A549 (cell line): ENCODE measurements at regions not wholly inside any gene's neighbourhood (a gene's known extent, or its start where the extent isn't known, plus 50 kb on each side); places are given as distances from the start of the nearest gene placed in this dataset.

Experiments used
- ATAC-seq, 2 experiments: fragments of 200-7000 bp in 1 of 2; fragments of >200 bp in 1 of 2; cut with Nextera tagmentation in 1 of 2; cut with Tn5 transposase in 1 of 2; 3 replicates each; pipeline versions ENCODE4 v1.8.0 to v1.9.1; 2018 to 2020; ENCODE audit warnings: mild to moderate bottlenecking in 1 of 2, moderate library complexity in 1 of 2
- CTCF ChIA-PET: fragments of 300-600 bp; sonication (Branson Sonifier 250); formaldehyde crosslinking; extraction: SDS; loops from one replicate; lab custom pipeline; 2021; ENCODE audit warnings: antibody characterized with exemption, inconsistent platforms; lab: Yijun Ruan, JAX
- POLR2A ChIA-PET: fragments of 350-600 bp; formaldehyde crosslinking; extraction: SDS; loops from one replicate; lab custom pipeline; 2021; ENCODE audit warnings: antibody characterized with exemption, inconsistent platforms; lab: Yijun Ruan, JAX
- DNase-seq, 2 experiments: peaks; one replicate each; pipeline versions ENCODE4 v3.0.0 to v3.0.0-alpha.2; 2011 to 2016; ENCODE audit warnings: low read depth in 1 of 2, low spot score in 1 of 2
- FAIRE-seq: peaks from 2 replicates; lab custom pipeline; 2011; peaks lifted over from hg19 to GRCh38; lab: Jason Lieb, UNC
- H3K27ac ChIP-seq, 2 experiments: fragments of >200 bp; sonication (Bioruptor Twin); formaldehyde crosslinking; 3 replicates each; pipeline ENCODE4 v1.5.1; 2016 to 2017
- H3K4me1 ChIP-seq: fragments of >200 bp; sonication (Bioruptor Twin); formaldehyde crosslinking; 3 replicates; pipeline ENCODE4 v1.6.1; 2016
- H3K4me2 ChIP-seq: fragments of >200 bp; sonication (Bioruptor Twin); formaldehyde crosslinking; 3 replicates; pipeline ENCODE4 v1.6.1; 2016
- H3K4me3 ChIP-seq: fragments of >200 bp; sonication (Bioruptor Twin); formaldehyde crosslinking; 3 replicates; pipeline ENCODE4 v1.5.1; 2016
- H3K9me3 ChIP-seq: fragments of >200 bp; sonication (Bioruptor Twin); formaldehyde crosslinking; 3 replicates; pipeline ENCODE4 v1.6.1; 2016
- CBX8 ChIP-seq: fragments of 200-600 bp; sonication (generic); IDR thresholded peaks from 2 replicates; pipeline ENCODE4 v1.6.1; 2016
- CHD4 ChIP-seq: fragments of 200-600 bp; sonication (generic); IDR thresholded peaks from 2 replicates; pipeline ENCODE4 v1.6.1; 2016; ENCODE audit warnings: antibody characterized with exemption, mild to moderate bottlenecking, borderline replicate concordance
- ESRRA ChIP-seq: fragments of 150-350 bp; IDR thresholded peaks from 2 replicates; pipeline ENCODE4 v1.6.1; 2014; ENCODE audit warnings: mild to moderate bottlenecking, low read length, borderline replicate concordance
- HDAC2 ChIP-seq: fragments of 200-600 bp; sonication (generic); IDR thresholded peaks from 2 replicates; pipeline ENCODE4 v1.6.1; 2016
- HEYL ChIP-seq: fragments of 250-450 bp; sonication (Bioruptor Pico); IDR thresholded peaks from 2 replicates; pipeline ENCODE4 v1.8.0; 2021; ENCODE audit warnings: mild to moderate bottlenecking, moderate library complexity
- JUNB ChIP-seq: fragments of >200 bp; sonication (Bioruptor Twin); formaldehyde crosslinking; IDR thresholded peaks from 2 replicates; pipeline ENCODE4 v1.6.1; 2016
- KDM1A ChIP-seq: fragments of 200-600 bp; sonication (generic); IDR thresholded peaks from 2 replicates; pipeline ENCODE4 v1.6.1; 2016; ENCODE audit warnings: low read depth, mild to moderate bottlenecking
- MAFK ChIP-seq: fragments of 450-650 bp; IDR thresholded peaks from 2 replicates; pipeline ENCODE4 v1.6.1; 2014; ENCODE audit not compliant: partially characterized antibody
- MAX ChIP-seq: IDR thresholded peaks from 2 replicates; pipeline ENCODE4 v1.6.1; 2012
- NR3C1 ChIP-seq: fragments of >200 bp; sonication (Bioruptor Twin); formaldehyde crosslinking; IDR thresholded peaks from 3 replicates; pipeline ENCODE4 v1.6.1; 2017
- PHF8 ChIP-seq: fragments of 200-600 bp; sonication (generic); IDR thresholded peaks from 2 replicates; pipeline ENCODE4 v1.6.1; 2016; ENCODE audit warnings: low read depth, mild to moderate bottlenecking, antibody characterized with exemption, moderate library complexity, borderline replicate concordance
- POLR2A ChIP-seq: IDR thresholded peaks from 2 replicates; pipeline ENCODE4 v1.6.1; 2012; ENCODE audit warnings: mild to moderate bottlenecking, low read length
- POLR2AphosphoS2 ChIP-seq: conservative IDR thresholded peaks from 2 replicates; pipeline ENCODE4 v1.6.1; 2012; ENCODE audit warnings: low read length, improper control_type of control experiment, inconsistent platforms
- RAD21 ChIP-seq, 2 experiments: fragments of >200 bp in 1 of 2; sonication (Bioruptor Twin) in 1 of 2; formaldehyde crosslinking in 1 of 2; IDR thresholded peaks in 1 of 2; conservative IDR thresholded peaks in 1 of 2; 2 replicates in 1 of 2; 3 replicates in 1 of 2; pipeline ENCODE4 v1.6.1; 2012 to 2018; ENCODE audit warnings: inconsistent platforms in 1 of 2
- RCOR1 ChIP-seq: fragments of 150-350 bp; IDR thresholded peaks from 2 replicates; pipeline ENCODE4 v1.6.1; 2014; ENCODE audit warnings: antibody characterized with exemption, low read length, low read depth
- SREBF2 ChIP-seq: fragments of 450-650 bp; IDR thresholded peaks from 2 replicates; pipeline ENCODE4 v1.6.1; 2014; ENCODE audit warnings: mild to moderate bottlenecking, moderate library complexity
- TP53 ChIP-seq: fragments of 250-450 bp; sonication (Bioruptor Pico); IDR thresholded peaks from 2 replicates; pipeline ENCODE4 v1.5.0; 2021; ENCODE audit warnings: mild to moderate bottlenecking, moderate library complexity
- ZC3H11A ChIP-seq: fragments of 450-650 bp; IDR thresholded peaks from 2 replicates; pipeline ENCODE4 v1.6.1; 2014; ENCODE audit warnings: antibody characterized with exemption, mild to moderate bottlenecking
- ZFP36 ChIP-seq: fragments of 450-650 bp; IDR thresholded peaks from 2 replicates; pipeline ENCODE4 v1.6.1; 2014; ENCODE audit warnings: borderline replicate concordance; ENCODE audit not compliant: partially characterized antibody
- ZNF302 ChIP-seq: fragments of 250-450 bp; sonication (Bioruptor Pico); IDR thresholded peaks from 2 replicates; pipeline ENCODE4 v1.9.0; 2021; ENCODE audit warnings: inconsistent platforms, mild to moderate bottlenecking, moderate library complexity
- WGBS: methylation state at CpG from one replicate; pipeline ENCODE4 v1.1.6; 2017; ENCODE audit errors: missing lambda C conversion rate; 5-methylcytosine and 5-hydroxymethylcytosine counted together
- TF ChIP-seq, protein P1 (sequence below): fragments of >200 bp; sonication (Bioruptor Twin); formaldehyde crosslinking; IDR thresholded peaks from 3 replicates; pipeline ENCODE4 v1.6.1; 2016
- TF ChIP-seq, protein P2 (sequence below): fragments of 250-450 bp; sonication (Bioruptor Pico); IDR thresholded peaks from 2 replicates; pipeline ENCODE4 v1.5.0; 2021; ENCODE audit warnings: mild to moderate bottlenecking, moderate library complexity, borderline replicate concordance
- TF ChIP-seq, protein P3 (sequence below): fragments of 250-450 bp; sonication (Bioruptor Pico); IDR thresholded peaks from 2 replicates; pipeline ENCODE4 v1.5.0; 2020; ENCODE audit warnings: low read depth, mild to moderate bottlenecking, moderate library complexity

GRCh38 chr10:71080381-71081228 lies 131.8 kb upstream of the UNC5B start:
- POLR2A ChIA-PET = no interaction called here
- H3K4me2 ChIP-seq = no peak overlapping the region
- 48% methylated on average over 6 of the region's 7 CpGs for WGBS
- DNase-seq = no peak
- H3K4me1 ChIP-seq = no peaks in the 10 kb centered on the region
- no peaks in the 10 kb centered on the region for H3K9me3 ChIP-seq
- TF ChIP-seq JUNB (no peak), SREBF2 (no peak), NR3C1 (no peak), TP53 (CRISPR knock-in tag) (no peak), POLR2A (no peak), ESRRA (no peak), ZC3H11A (no peak), HDAC2 (no peak), CHD4 (no peak), POLR2AphosphoS2 (no peak), PHF8 (no peak), ZFP36 (no peak), HEYL (CRISPR knock-in tag) (no peak), CBX8 (no peak)
- TF ChIP-seq, protein P1, sequence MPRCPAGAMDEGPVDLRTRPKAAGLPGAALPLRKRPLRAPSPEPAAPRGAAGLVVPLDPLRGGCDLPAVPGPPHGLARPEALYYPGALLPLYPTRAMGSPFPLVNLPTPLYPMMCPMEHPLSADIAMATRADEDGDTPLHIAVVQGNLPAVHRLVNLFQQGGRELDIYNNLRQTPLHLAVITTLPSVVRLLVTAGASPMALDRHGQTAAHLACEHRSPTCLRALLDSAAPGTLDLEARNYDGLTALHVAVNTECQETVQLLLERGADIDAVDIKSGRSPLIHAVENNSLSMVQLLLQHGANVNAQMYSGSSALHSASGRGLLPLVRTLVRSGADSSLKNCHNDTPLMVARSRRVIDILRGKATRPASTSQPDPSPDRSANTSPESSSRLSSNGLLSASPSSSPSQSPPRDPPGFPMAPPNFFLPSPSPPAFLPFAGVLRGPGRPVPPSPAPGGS = no peak
- ATAC-seq = no peak
- CTCF ChIA-PET = interaction anchor here (0.6 kb wide), 1 partner anchor 404 kb away, joined by 3 read pairs; no protein-coding TSS in a partner anchor
- no peak for FAIRE-seq
- no peak overlapping the region for H3K4me3 ChIP-seq
- no peak overlapping the region for H3K27ac ChIP-seq

- no peak for DNase-seq
- TF ChIP-seq MAX (no peak), ZNF302 (no peak), RAD21 (conservative IDR thresholded peaks at IDR 0.05 in 1 of 2, IDR thresholded peaks at IDR 0.05 in 1 of 2) (no peak), MAFK (no peak), HDAC2 (no peak), KDM1A (no peak), RCOR1 (no peak)
- TF ChIP-seq, protein P2, sequence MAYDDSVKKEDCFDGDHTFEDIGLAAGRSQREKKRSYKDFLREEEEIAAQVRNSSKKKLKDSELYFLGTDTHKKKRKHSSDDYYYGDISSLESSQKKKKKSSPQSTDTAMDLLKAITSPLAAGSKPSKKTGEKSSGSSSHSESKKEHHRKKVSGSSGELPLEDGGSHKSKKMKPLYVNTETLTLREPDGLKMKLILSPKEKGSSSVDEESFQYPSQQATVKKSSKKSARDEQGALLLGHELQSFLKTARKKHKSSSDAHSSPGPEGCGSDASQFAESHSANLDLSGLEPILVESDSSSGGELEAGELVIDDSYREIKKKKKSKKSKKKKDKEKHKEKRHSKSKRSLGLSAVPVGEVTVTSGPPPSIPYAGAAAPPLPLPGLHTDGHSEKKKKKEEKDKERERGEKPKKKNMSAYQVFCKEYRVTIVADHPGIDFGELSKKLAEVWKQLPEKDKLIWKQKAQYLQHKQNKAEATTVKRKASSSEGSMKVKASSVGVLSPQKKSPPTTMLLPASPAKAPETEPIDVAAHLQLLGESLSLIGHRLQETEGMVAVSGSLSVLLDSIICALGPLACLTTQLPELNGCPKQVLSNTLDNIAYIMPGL (CRISPR knock-in tag) = no peak
- TF ChIP-seq, protein P3, sequence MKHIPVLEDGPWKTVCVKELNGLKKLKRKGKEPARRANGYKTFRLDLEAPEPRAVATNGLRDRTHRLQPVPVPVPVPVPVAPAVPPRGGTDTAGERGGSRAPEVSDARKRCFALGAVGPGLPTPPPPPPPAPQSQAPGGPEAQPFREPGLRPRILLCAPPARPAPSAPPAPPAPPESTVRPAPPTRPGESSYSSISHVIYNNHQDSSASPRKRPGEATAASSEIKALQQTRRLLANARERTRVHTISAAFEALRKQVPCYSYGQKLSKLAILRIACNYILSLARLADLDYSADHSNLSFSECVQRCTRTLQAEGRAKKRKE = no peak
- ChIA-PET POLR2A (no interaction called here), CTCF (no interaction called here)
- 17% methylated on average over 6 of the region's 6 CpGs for WGBS
- no peak for FAIRE-seq
- ATAC-seq = no peak
- Histone ChIP-seq H3K27ac (no peak overlapping the region), H3K4me1 (no peaks in the 10 kb centered on the region), H3K4me3 (no peak overlapping the region), H3K4me2 (no peak overlapping the region), H3K9me3 (no peaks in the 10 kb centered on the region)
Measured at GRCh38 chr10:71081229-71081560, 131.2 kb upstream of the UNC5B start.
